ENCODE measurements at regions not wholly inside any gene's neighbourhood (a gene's known extent, or its start where the extent isn't known, plus 50 kb on each side); places are given as distances from the start of the nearest gene placed in this dataset.

DNA sequence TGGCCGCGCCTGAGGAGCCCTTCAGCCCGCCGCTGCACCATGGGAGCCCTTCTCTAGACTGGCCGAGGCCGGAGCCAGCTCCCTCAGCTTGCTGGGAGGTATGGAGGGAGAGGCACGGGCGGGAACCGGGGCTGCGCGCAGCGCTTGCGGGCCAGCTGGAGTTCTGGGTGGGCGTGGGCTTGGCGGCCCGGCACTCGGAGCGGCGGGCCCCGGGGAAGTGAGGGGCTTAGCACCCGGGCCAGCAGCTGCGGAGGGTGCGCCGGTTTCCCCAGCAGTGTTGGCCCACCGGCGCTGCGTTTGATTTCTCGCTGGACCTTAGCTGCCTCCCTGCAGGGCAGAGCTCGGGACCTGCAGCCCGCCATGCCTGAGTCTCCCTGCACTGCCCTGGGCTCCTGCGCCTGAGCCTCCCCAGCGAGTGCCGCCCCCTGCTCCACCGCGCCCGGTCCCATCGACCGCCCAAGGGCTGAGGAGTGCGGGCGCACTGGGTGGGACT is 1890.0 kb upstream of the PCDH20 start:
- peaks cover 38% of the 10 kb centered on the region for H3K9me3 Mint-ChIP-seq
- no peak for DNase-seq
- no peak overlapping the region for H3K4me3 Mint-ChIP-seq
- H3K27me3 Mint-ChIP-seq (ENCODE audit: insufficient read depth): no peaks in the 10 kb centered on the region
- H3K36me3 Mint-ChIP-seq (ENCODE audit: low read depth): no peaks in the 10 kb centered on the region; the same call in 1 of the 2 replicates
- TF ChIP-seq, protein P1, sequence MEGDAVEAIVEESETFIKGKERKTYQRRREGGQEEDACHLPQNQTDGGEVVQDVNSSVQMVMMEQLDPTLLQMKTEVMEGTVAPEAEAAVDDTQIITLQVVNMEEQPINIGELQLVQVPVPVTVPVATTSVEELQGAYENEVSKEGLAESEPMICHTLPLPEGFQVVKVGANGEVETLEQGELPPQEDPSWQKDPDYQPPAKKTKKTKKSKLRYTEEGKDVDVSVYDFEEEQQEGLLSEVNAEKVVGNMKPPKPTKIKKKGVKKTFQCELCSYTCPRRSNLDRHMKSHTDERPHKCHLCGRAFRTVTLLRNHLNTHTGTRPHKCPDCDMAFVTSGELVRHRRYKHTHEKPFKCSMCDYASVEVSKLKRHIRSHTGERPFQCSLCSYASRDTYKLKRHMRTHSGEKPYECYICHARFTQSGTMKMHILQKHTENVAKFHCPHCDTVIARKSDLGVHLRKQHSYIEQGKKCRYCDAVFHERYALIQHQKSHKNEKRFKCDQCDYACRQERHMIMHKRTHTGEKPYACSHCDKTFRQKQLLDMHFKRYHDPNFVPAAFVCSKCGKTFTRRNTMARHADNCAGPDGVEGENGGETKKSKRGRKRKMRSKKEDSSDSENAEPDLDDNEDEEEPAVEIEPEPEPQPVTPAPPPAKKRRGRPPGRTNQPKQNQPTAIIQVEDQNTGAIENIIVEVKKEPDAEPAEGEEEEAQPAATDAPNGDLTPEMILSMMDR (IDR thresholded peaks at IDR 0.05): no peak
- H3K27ac Mint-ChIP-seq: no peak overlapping the region
- no peaks in the 10 kb centered on the region for H3K4me1 Mint-ChIP-seq (ENCODE audit: low read depth)

DNA sequence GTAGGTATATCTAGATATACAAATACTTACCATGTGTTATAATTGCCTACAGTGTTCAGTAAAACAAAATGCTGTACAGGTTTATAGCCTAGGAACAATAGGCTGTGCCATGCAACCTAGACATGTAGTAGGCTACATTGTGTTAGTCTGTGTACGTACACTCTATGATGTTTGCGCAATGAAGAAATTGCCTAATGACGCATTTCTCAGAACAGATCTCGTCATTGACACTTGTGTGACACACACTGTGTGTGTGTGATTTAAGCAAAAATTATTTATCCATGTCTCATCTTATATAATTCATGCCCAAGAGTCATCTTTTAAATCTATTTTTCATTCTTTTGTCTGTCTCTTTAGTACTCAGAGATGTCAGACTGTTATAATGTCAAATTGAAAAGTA is 1888.8 kb upstream of the PCDH20 start:
- H3K4me3 Mint-ChIP-seq: no peak overlapping the region
- TF ChIP-seq, protein P1 (IDR thresholded peaks at IDR 0.05): no peak
- H3K4me1 Mint-ChIP-seq (ENCODE audit: low read depth): no peaks in the 10 kb centered on the region
- peaks cover 37% of the 10 kb centered on the region for H3K9me3 Mint-ChIP-seq
- no peaks in the 10 kb centered on the region; the same call in 1 of the 2 replicates for H3K36me3 Mint-ChIP-seq (ENCODE audit: low read depth)
- DNase-seq: no peak
- no peaks in the 10 kb centered on the region for H3K27me3 Mint-ChIP-seq (ENCODE audit: insufficient read depth)
- no peak overlapping the region for H3K27ac Mint-ChIP-seq

DNA sequence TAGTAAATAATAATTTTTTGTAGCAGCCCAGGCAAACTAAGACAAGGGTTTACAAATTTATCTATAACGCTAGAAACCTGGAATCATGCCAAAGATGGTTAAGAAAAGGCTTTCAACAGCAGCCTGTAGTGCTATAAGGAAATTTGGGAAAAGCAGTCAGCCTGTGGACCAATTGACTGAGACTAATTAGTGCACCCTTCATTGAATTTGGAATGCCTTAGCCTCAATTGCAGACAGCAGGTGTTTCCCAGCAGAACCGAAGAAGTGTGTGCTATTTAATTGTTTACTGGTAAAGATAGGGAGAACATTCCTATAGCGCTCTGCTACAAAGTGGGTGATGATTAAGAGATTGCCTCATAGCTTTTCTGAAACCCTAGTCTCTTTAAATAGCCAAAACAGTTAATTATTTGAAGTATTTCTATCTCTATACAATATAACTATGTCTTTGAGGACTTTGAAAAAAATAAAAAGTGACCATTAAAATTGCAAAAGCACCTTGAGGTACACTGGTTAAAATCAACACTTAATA is 1884.3 kb upstream of the PCDH20 start:
- Mint-ChIP-seq H3K27ac (no peak overlapping the region), H3K4me3 (no peak overlapping the region), H3K4me1 (ENCODE audit: low read depth) (no peaks in the 10 kb centered on the region), H3K27me3 (ENCODE audit: insufficient read depth) (no peaks in the 10 kb centered on the region), H3K36me3 (ENCODE audit: low read depth) (no peaks in the 10 kb centered on the region), H3K9me3 (peaks cover 21% of the 10 kb centered on the region)
- no peak for DNase-seq
- TF ChIP-seq, protein P1 (IDR thresholded peaks at IDR 0.05): no peak

DNA sequence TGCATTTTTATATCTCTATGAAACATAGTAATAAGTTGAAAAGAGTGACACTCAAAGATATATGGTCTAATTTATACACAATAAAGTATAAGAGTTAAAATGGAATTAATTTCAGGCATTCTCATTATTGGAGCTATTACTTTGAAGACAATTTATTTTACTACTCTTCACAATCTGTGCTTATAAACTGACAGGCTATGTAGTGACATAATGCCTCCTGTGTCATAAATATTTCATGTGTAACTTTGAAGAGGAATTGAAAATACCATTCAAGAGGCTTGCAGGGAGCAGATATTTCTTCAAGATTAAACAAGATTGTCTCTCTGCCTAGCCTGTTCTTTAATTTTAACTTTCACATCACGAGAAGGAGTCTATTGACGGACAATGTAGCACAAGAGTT is 1881.5 kb upstream of the PCDH20 start:
- Mint-ChIP-seq H3K9me3 (peaks cover 14% of the 10 kb centered on the region), H3K27me3 (ENCODE audit: insufficient read depth) (no peaks in the 10 kb centered on the region), H3K27ac (no peak overlapping the region), H3K36me3 (ENCODE audit: low read depth) (no peaks in the 10 kb centered on the region), H3K4me3 (no peak overlapping the region), H3K4me1 (ENCODE audit: low read depth) (no peaks in the 10 kb centered on the region)
- TF ChIP-seq, protein P1 (IDR thresholded peaks at IDR 0.05): no peak
- DNase-seq: no peak

DNA sequence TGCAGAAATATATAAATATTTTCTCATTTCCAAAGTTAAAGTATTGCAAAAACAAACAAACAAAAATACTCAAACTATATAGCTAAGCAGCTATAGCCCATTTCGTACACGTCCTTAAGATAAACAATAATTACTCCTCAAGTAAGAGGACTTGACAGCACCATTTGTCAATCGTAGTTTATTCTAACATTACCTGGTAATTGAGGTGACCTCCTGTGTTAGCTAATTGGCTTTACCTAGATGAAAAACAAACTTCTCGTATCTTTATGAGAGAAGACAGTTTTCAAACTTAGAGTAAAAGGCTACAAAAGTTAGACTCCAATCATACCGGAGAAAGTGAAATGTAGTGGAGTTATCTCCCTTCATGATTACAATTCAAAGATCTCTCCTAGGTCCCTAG is 1876.1 kb upstream of the PCDH20 start:
- no peaks in the 10 kb centered on the region; the same call in 1 of the 2 replicates for H3K27me3 Mint-ChIP-seq (ENCODE audit: insufficient read depth)
- H3K4me1 Mint-ChIP-seq (ENCODE audit: low read depth): no peaks in the 10 kb centered on the region
- H3K9me3 Mint-ChIP-seq: peaks cover 13% of the 10 kb centered on the region
- no peak overlapping the region for H3K27ac Mint-ChIP-seq
- no peak overlapping the region for H3K4me3 Mint-ChIP-seq
- TF ChIP-seq, protein P1 (IDR thresholded peaks at IDR 0.05): no peak
- DNase-seq: no peak
- H3K36me3 Mint-ChIP-seq (ENCODE audit: low read depth): no peaks in the 10 kb centered on the region
